ENCODE measurements at regions not wholly inside any gene's neighbourhood (a gene's known extent, or its start where the extent isn't known, plus 50 kb on each side); places are given as distances from the start of the nearest gene placed in this dataset.

DNA sequence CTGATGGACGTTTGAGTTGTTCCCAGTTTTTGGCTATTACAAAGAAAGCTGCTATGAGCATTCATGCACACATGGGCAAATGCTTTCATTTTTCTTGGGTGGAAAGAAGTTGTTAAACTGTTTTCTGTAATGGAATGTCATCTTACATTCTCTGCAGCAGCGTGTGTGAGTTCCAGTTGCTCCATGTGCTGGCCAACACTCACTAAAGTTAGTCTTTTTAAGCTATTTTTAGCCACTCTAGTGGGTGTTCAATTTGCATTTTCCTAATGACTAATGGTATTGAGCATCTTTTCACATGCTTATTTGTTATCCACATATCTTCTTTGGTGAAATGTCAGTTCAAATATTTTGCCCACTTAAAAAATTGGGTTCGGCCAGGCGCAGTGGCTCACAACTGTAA lies 82.8 kb upstream of the COL13A1 start:
- no peak overlapping the region for H3K27ac Mint-ChIP-seq
- H3K4me3 Mint-ChIP-seq: no peak overlapping the region
- H3K27me3 Mint-ChIP-seq: no peaks in the 10 kb centered on the region
- no peaks in the 10 kb centered on the region for H3K36me3 Mint-ChIP-seq
- no peaks in the 10 kb centered on the region for H3K9me3 Mint-ChIP-seq
- no peak for DNase-seq (ENCODE audit: extremely low spot score, unreplicated experiment)
- TF ChIP-seq, protein P1, sequence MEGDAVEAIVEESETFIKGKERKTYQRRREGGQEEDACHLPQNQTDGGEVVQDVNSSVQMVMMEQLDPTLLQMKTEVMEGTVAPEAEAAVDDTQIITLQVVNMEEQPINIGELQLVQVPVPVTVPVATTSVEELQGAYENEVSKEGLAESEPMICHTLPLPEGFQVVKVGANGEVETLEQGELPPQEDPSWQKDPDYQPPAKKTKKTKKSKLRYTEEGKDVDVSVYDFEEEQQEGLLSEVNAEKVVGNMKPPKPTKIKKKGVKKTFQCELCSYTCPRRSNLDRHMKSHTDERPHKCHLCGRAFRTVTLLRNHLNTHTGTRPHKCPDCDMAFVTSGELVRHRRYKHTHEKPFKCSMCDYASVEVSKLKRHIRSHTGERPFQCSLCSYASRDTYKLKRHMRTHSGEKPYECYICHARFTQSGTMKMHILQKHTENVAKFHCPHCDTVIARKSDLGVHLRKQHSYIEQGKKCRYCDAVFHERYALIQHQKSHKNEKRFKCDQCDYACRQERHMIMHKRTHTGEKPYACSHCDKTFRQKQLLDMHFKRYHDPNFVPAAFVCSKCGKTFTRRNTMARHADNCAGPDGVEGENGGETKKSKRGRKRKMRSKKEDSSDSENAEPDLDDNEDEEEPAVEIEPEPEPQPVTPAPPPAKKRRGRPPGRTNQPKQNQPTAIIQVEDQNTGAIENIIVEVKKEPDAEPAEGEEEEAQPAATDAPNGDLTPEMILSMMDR (conservative IDR thresholded peaks at IDR 0.05): no peak
- peaks cover 23% of the 10 kb centered on the region for H3K4me1 Mint-ChIP-seq (ENCODE audit: unreplicated experiment)

DNA sequence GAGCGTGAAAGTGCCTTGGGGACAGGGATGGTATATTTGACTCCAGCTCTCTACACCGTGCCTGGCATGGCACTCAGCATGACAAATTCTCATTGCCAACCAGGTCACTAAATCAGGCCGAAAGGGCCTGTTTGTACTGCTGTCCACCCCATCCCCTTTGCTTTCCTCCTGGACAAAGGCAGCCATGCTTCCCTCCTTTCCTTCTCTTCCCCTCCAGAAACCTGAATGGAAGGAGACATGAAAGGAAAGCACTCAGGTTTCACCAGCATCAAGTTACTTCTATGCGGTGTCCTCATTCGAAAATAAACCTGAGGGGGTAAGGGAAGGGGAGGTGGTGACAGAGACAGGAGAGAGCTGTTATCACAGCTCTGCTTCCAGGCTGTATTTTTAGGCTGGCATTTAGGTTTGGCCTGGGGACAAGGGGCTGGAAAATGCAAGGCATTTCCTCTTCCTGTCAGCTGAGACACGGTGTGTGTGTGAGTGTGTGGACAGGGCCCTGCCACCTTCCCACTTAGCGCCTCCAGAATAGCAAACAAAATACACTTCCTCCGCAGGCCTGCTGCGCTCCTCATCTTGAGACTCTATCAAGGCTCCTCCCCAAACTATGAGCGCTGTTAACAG lies 79.9 kb upstream of the COL13A1 start:
- peak overlapping the region; percentile 56 for H3K27ac Mint-ChIP-seq
- no peaks in the 10 kb centered on the region for H3K36me3 Mint-ChIP-seq
- no peaks in the 10 kb centered on the region for H3K9me3 Mint-ChIP-seq
- peaks cover 7% of the 10 kb centered on the region for H3K27me3 Mint-ChIP-seq
- no peak for DNase-seq (ENCODE audit: extremely low spot score, unreplicated experiment)
- peaks cover 14% of the 10 kb centered on the region for H3K4me1 Mint-ChIP-seq (ENCODE audit: unreplicated experiment)
- no peak overlapping the region for H3K4me3 Mint-ChIP-seq
- TF ChIP-seq, protein P1 (conservative IDR thresholded peaks at IDR 0.05): no peak

GRCh38 chr10:69723653-69724052 lies 78.1 kb upstream of the COL13A1 start:
- H3K36me3 Mint-ChIP-seq: no peaks in the 10 kb centered on the region
- TF ChIP-seq, protein P1 (conservative IDR thresholded peaks at IDR 0.05): no peak
- H3K9me3 Mint-ChIP-seq: no peaks in the 10 kb centered on the region
- H3K4me1 Mint-ChIP-seq (ENCODE audit: unreplicated experiment): peaks cover 22% of the 10 kb centered on the region
- H3K27me3 Mint-ChIP-seq: peaks cover 7% of the 10 kb centered on the region
- no peak for DNase-seq (ENCODE audit: extremely low spot score, unreplicated experiment)
- H3K4me3 Mint-ChIP-seq: no peak overlapping the region
- no peak overlapping the region for H3K27ac Mint-ChIP-seq

- Mint-ChIP-seq H3K27me3 (peaks cover 7% of the 10 kb centered on the region), H3K9me3 (no peaks in the 10 kb centered on the region), H3K4me1 (ENCODE audit: unreplicated experiment) (peaks cover 20% of the 10 kb centered on the region), H3K27ac (no peak overlapping the region), H3K36me3 (no peaks in the 10 kb centered on the region), H3K4me3 (no peak overlapping the region)
- DNase-seq (ENCODE audit: extremely low spot score, unreplicated experiment): no peak
- TF ChIP-seq, protein P1 (conservative IDR thresholded peaks at IDR 0.05): no peak
Measured at GRCh38 chr10:69726850-69727249, 74.9 kb upstream of the COL13A1 start.

GRCh38 chr10:69728335-69728870 lies 73.3 kb upstream of the COL13A1 start:
- Mint-ChIP-seq H3K27me3 (peaks cover 7% of the 10 kb centered on the region), H3K4me1 (ENCODE audit: unreplicated experiment) (peaks cover 13% of the 10 kb centered on the region), H3K4me3 (no peak overlapping the region), H3K27ac (peak overlapping the region; percentile 39), H3K9me3 (no peaks in the 10 kb centered on the region), H3K36me3 (no peaks in the 10 kb centered on the region)
- no peak for DNase-seq (ENCODE audit: extremely low spot score, unreplicated experiment)
- TF ChIP-seq, protein P1 (conservative IDR thresholded peaks at IDR 0.05): no peak

Data from type B pancreatic cell (in vitro differentiated cells).